Vagina (tissue), 2 donors: ENCODE measurements at regions not wholly inside any gene's neighbourhood (a gene's known extent, or its start where the extent isn't known, plus 50 kb on each side); places are given as distances from the start of the nearest gene placed in this dataset.
"Not testable (repeated sequence)": the region's sequence is repeated elsewhere in the genome, so short reads cannot be mapped to it uniquely, and the experiment has no call there.

Experiments
- DNase-seq, 2 donors: peaks; one replicate each; pipeline ENCODE4 v3.0.0-alpha.2; 2017; ENCODE audit errors: extremely low spot score in 2 of 2
- H3K27ac ChIP-seq: fragments of 200-600 bp; sonication (generic); one replicate; pipeline ENCODE4 v1.5.1; 2019
- H3K27me3 ChIP-seq: fragments of 200-600 bp; sonication (generic); one replicate; pipeline ENCODE4 v1.5.1; 2019
- H3K36me3 ChIP-seq, 2 donors: fragments of 200-600 bp; sonication (generic); one replicate each; pipeline ENCODE4 v1.5.1; 2017 to 2019
- H3K4me1 ChIP-seq: fragments of 200-600 bp; sonication (generic); one replicate; pipeline ENCODE4 v1.5.1; 2019
- H3K4me3 ChIP-seq, 2 donors: fragments of 200-600 bp; sonication (generic); 1 replicate in 1 of 2; 2 replicates in 1 of 2; pipeline ENCODE4 v1.5.1; 2016 to 2019
- H3K9me3 ChIP-seq: fragments of 200-600 bp; sonication (generic); one replicate; pipeline ENCODE4 v1.5.1; 2019
- CTCF ChIP-seq, 3 experiments: fragments of 450-650 bp in 2 of 3; fragments of 200-600 bp in 1 of 3; sonication (generic) in 1 of 3; IDR thresholded peaks; one replicate each; pipeline ENCODE4 v1.5.1; 2017 to 2019; ENCODE audit warnings: antibody characterized with exemption in 3 of 3, mild to moderate bottlenecking in 2 of 3, moderate library complexity in 2 of 3
- POLR2A ChIP-seq, 2 donors: fragments of 450-650 bp; IDR thresholded peaks; one replicate each; pipeline ENCODE4 v1.6.1; 2017; ENCODE audit warnings: antibody characterized with exemption in 2 of 2, mild to moderate bottlenecking in 2 of 2, moderate library complexity in 2 of 2
- POLR2AphosphoS5 ChIP-seq, 2 donors: sonication (generic); formaldehyde crosslinking; IDR thresholded peaks; one replicate each; pipeline ENCODE4 v1.9.0; 2017; ENCODE audit warnings: antibody characterized with exemption in 2 of 2, mild to moderate bottlenecking in 2 of 2, low read depth in 1 of 2; ENCODE audit not compliant: insufficient read depth in 1 of 2
- intact Hi-C: fragments of 100-400 bp; cut with DNase I; formaldehyde crosslinking; loops from one replicate; pipeline ENCODE4 v1.15.1; 2023

- intact Hi-C loops = loop anchor here (5.0 kb wide), 1 partner anchor 1789 kb away; no protein-coding TSS in a partner anchor
These were observed 171.3 kb upstream of the NT5E start for GRCh38 chr6:85278466-85279035.

GRCh38 chr6:85276026-85276425, 173.9 kb upstream of the NT5E start:
- H3K4me3 ChIP-seq, H3K27ac ChIP-seq, H3K27me3 ChIP-seq, H3K36me3 ChIP-seq, H3K4me1 ChIP-seq, DNase-seq, H3K9me3 ChIP-seq: not testable (repeated sequence)
- intact Hi-C loops = loop anchor here (5.0 kb wide), 1 partner anchor 1791 kb away; no protein-coding TSS in a partner anchor

More at GRCh38 chr6:85278466-85279035, 171.3 kb upstream of the NT5E start:
- no peak overlapping the region for H3K27ac ChIP-seq
- H3K4me1 ChIP-seq = no peaks in the 10 kb centered on the region
- no peaks in the 10 kb centered on the region for H3K36me3 ChIP-seq
- no peak overlapping the region for H3K4me3 ChIP-seq
- no peaks in the 10 kb centered on the region for H3K9me3 ChIP-seq
- no peak for DNase-seq
- TF ChIP-seq CTCF (IDR thresholded peaks at IDR 0.05) (no peak), POLR2A (IDR thresholded peaks at IDR 0.05) (no peak), POLR2AphosphoS5 (IDR thresholded peaks at IDR 0.05; ENCODE audit: insufficient read depth in 1 of 2, low read depth in 1 of 2) (no peak)
- H3K27me3 ChIP-seq = no peaks in the 10 kb centered on the region

- H3K27me3 ChIP-seq = no peaks in the 10 kb centered on the region
- H3K4me3 ChIP-seq = no peak overlapping the region
- no peaks in the 10 kb centered on the region for H3K36me3 ChIP-seq
- no peaks in the 10 kb centered on the region for H3K4me1 ChIP-seq
- DNase-seq = no peak
- TF ChIP-seq CTCF (IDR thresholded peaks at IDR 0.05) (no peak), POLR2A (IDR thresholded peaks at IDR 0.05) (no peak), POLR2AphosphoS5 (IDR thresholded peaks at IDR 0.05; ENCODE audit: insufficient read depth in 1 of 2, low read depth in 1 of 2) (no peak)
- H3K27ac ChIP-seq = no peak overlapping the region
- intact Hi-C loops = loop anchor here (5.0 kb wide), 1 partner anchor 1792 kb away; no protein-coding TSS in a partner anchor
- H3K9me3 ChIP-seq = no peaks in the 10 kb centered on the region
These were observed 174.4 kb upstream of the NT5E start for GRCh38 chr6:85275338-85275985.

- no peaks in the 10 kb centered on the region for H3K4me1 ChIP-seq
- H3K36me3 ChIP-seq = no peaks in the 10 kb centered on the region
- no peaks in the 10 kb centered on the region for H3K27me3 ChIP-seq
- intact Hi-C loops = no loop called here
- no peak overlapping the region for H3K4me3 ChIP-seq
- H3K27ac ChIP-seq = no peak overlapping the region
- DNase-seq = no peak
- no peaks in the 10 kb centered on the region for H3K9me3 ChIP-seq
- no peak for TF ChIP-seq POLR2A (IDR thresholded peaks at IDR 0.05)
- no peak for TF ChIP-seq CTCF (IDR thresholded peaks at IDR 0.05)
- TF ChIP-seq POLR2AphosphoS5 (IDR thresholded peaks at IDR 0.05; ENCODE audit: insufficient read depth in 1 of 2, low read depth in 1 of 2) = no peak
These were observed 176.0 kb upstream of the NT5E start for GRCh38 chr6:85273870-85274269.

GRCh38 chr6:85273046-85273445, 176.8 kb upstream of the NT5E start:
- Histone ChIP-seq H3K9me3 (no peaks in the 10 kb centered on the region), H3K36me3 (no peaks in the 10 kb centered on the region), H3K4me3 (no peak overlapping the region), H3K4me1 (no peaks in the 10 kb centered on the region), H3K27ac (no peak overlapping the region), H3K27me3 (no peaks in the 10 kb centered on the region)
- no peak for TF ChIP-seq POLR2A (IDR thresholded peaks at IDR 0.05)
- no peak for TF ChIP-seq CTCF (IDR thresholded peaks at IDR 0.05)
- no peak for TF ChIP-seq POLR2AphosphoS5 (IDR thresholded peaks at IDR 0.05; ENCODE audit: insufficient read depth in 1 of 2, low read depth in 1 of 2)
- no peak for DNase-seq
- intact Hi-C loops = no loop called here
